ACC112 (cell line): ENCODE measurements at regions not wholly inside any gene's neighbourhood (a gene's known extent, or its start where the extent isn't known, plus 50 kb on each side); places are given as distances from the start of the nearest gene placed in this dataset.

Experiments used
- H2AFZ ChIP-seq: fragments of 200-600 bp; sonication (generic); one replicate; pipeline ENCODE4 v1.6.0; 2017; ENCODE audit warnings: antibody characterized with exemption, low read length; ENCODE audit not compliant: unreplicated experiment
- H3K27ac ChIP-seq: fragments of 200-600 bp; sonication (generic); 2 replicates; pipeline ENCODE4 v1.5.1; 2014; ENCODE audit warnings: low read depth, mild to moderate bottlenecking, antibody characterized with exemption, low read length, moderate library complexity
- H3K27me3 ChIP-seq: fragments of 200-600 bp; sonication (generic); 2 replicates; pipeline ENCODE4 v1.6.1; 2014; ENCODE audit warnings: mild to moderate bottlenecking, antibody characterized with exemption, low read length, moderate library complexity, mixed read lengths; ENCODE audit not compliant: insufficient read depth
- H3K36me3 ChIP-seq: fragments of 200-600 bp; sonication (generic); 2 replicates; pipeline ENCODE4 v1.6.1; 2016; ENCODE audit warnings: mild to moderate bottlenecking, antibody characterized with exemption, low read length, moderate library complexity, mixed read lengths; ENCODE audit not compliant: insufficient read depth
- H3K4me1 ChIP-seq: fragments of 200-600 bp; sonication (generic); one replicate; pipeline ENCODE4 v1.6.1; 2016; ENCODE audit warnings: low read length, mixed read lengths; ENCODE audit not compliant: insufficient read depth, unreplicated experiment, control insufficient read depth
- H3K4me3 ChIP-seq: fragments of 200-600 bp; sonication (generic); 2 replicates; pipeline ENCODE4 v1.5.1; 2014; ENCODE audit warnings: mild to moderate bottlenecking, low read depth, low read length
- H3K79me2 ChIP-seq: fragments of 200-600 bp; sonication (generic); one replicate; pipeline ENCODE4 v1.6.0; 2016; ENCODE audit warnings: low read length; ENCODE audit not compliant: control insufficient read depth, unreplicated experiment, insufficient read depth

- Histone ChIP-seq H3K27ac (no peak overlapping the region), H2AFZ (no peak overlapping the region), H3K4me1 (no peaks in the 10 kb centered on the region), H3K4me3 (no peak overlapping the region), H3K79me2 (no peaks in the 10 kb centered on the region), H3K27me3 (no peaks in the 10 kb centered on the region), H3K36me3 (no peaks in the 10 kb centered on the region)
Observed at GRCh38 chr22:49155039-49155769, 672.5 kb downstream of the BRD1 start.

DNA sequence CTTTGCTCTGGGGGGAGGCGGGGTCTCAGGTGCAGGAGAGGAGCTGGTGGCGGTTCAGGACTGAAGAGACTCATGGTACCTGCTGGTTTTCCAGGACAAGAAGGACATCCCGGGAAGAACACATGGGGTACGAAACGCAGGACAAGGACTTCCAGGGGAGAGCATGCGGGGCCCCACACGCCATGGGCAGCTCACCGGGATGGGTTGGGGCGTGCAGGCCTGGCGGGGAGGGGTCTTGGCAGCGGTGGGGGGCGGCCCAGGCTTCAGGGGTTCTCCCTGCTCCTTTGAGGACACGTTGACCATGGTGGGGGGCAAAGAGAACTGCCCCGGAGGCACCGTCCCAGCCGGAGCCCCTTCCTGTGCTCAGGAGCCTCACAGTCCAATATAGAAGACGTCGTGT lies 673.2 kb downstream of the BRD1 start:
- Histone ChIP-seq H3K36me3 (no peaks in the 10 kb centered on the region), H2AFZ (no peak overlapping the region), H3K79me2 (no peaks in the 10 kb centered on the region), H3K4me1 (no peaks in the 10 kb centered on the region), H3K4me3 (no peak overlapping the region), H3K27ac (no peak overlapping the region), H3K27me3 (no peaks in the 10 kb centered on the region)

DNA sequence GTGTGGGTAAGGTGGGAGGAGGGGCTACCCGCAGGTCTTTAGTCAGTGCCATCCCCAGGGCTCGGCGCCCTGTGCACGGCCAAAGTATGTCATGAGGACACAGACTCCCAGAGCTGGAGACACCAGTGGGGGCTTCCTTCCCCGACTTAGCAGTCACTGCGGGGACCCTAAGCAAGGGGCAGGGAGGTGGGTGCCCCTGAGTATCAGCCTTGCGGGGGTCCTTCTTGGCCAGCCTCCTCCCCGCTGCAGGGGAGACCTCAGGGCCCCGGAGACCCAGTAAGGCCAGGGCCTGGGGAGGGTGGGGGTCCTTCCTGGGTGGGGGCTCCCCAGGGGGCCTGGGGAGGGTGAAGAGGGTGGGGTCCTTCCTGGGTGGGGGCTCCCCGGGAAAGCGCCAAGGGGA lies 673.8 kb downstream of the BRD1 start:
- H3K4me1 ChIP-seq = no peaks in the 10 kb centered on the region

GRCh38 chr22:49152939-49153770 lies 674.5 kb downstream of the BRD1 start:
- Histone ChIP-seq H3K4me3 (no peak overlapping the region), H2AFZ (no peak overlapping the region), H3K4me1 (no peaks in the 10 kb centered on the region), H3K79me2 (no peaks in the 10 kb centered on the region), H3K27ac (no peak overlapping the region), H3K27me3 (no peaks in the 10 kb centered on the region), H3K36me3 (no peaks in the 10 kb centered on the region)

More for the DNA sequence above, 673.8 kb downstream of the BRD1 start:
- Histone ChIP-seq H3K27ac (no peak overlapping the region), H3K79me2 (no peaks in the 10 kb centered on the region), H2AFZ (no peak overlapping the region), H3K27me3 (no peaks in the 10 kb centered on the region), H3K36me3 (no peaks in the 10 kb centered on the region), H3K4me3 (no peak overlapping the region)

DNA sequence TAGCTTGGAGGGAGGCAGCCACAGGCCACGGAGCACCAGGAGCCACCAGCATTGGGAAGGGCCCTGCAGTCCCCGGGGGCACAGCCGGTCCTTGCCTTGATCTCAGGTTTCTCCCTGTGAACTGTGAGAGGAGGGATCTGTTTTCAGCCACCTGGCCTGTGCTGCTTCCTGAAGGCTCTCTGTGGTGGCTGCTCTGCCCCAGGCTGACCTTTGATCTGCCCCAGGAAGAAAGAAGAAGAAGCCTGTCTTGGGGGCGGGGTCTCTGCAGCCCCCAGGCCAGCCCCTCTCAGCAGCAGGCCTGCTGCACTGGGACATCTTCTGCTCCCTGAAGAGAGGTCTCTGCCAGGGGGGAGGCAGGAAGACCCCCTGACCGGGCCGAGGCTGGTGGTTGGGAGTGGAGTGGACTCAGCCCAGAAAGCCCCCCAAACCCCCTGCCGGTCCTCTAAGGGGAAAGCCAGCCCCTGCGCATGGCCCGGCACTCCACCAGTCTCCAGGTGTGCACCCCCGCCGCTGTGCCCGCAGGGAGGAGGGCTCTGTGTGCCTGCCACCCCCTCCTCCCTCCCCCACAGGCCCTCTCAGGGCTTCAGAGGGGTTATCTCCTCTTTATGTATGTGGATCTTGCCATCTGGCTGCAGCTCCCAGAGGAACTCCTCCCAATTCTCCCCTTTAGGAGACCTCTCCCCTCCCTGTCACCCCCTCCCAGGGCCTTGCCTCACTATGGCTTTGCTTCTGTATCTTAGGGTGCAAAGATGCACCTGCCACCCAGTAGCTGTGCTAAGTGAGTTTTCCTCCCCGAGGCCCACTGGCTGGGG lies 675.3 kb downstream of the BRD1 start:
- no peak overlapping the region for H3K27ac ChIP-seq
- H3K79me2 ChIP-seq = no peaks in the 10 kb centered on the region
- H3K4me3 ChIP-seq = no peak overlapping the region
- H3K4me1 ChIP-seq = no peaks in the 10 kb centered on the region
- no peaks in the 10 kb centered on the region for H3K36me3 ChIP-seq
- H3K27me3 ChIP-seq = no peaks in the 10 kb centered on the region
- H2AFZ ChIP-seq = no peak overlapping the region

DNA sequence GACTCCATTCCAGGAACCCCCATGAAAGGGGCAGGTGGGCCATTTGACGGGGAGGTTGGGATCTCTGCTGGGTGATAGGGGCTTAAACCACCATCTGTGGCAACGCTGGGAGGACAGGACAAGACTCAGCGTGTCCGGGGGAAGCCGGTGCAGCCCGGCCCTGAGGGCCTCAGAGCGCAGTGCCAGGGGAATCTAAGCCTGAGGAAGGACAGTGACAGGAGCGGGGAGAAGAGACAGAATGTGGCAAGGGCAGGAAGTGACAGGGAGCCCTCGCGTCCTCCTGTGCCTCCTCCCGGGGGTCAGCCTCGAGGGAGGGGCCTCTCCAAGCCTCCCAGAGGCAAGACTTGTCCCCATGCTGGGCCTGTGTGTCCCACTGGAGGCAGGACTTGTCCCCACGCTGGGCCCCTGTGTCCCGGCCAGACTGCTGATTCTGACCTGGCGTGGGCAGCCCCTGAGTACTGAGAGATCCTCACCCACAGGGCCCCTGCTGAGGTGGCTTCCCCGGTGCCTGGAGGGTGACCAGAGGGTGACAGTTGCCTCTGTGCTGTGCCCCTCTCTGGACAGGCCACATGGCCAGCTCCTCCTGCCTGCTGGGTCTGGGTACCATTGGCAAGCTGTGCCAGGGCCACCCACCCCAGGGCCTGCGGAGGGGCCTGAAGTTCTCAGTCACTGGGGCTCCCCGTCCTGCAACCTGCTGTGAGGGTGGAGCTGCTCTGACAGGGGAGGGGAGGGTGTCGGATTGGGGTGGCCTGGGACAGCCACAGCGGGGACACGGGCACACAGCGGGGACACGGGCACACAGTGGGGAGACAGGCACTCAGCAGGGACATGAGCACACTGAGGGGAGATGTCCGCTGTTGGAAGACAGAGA lies 676.2 kb downstream of the BRD1 start:
- no peaks in the 10 kb centered on the region for H3K36me3 ChIP-seq
- no peak overlapping the region for H3K27ac ChIP-seq
- H2AFZ ChIP-seq = no peak overlapping the region
- no peaks in the 10 kb centered on the region for H3K27me3 ChIP-seq
- no peak overlapping the region for H3K4me3 ChIP-seq
- H3K79me2 ChIP-seq = no peaks in the 10 kb centered on the region
- H3K4me1 ChIP-seq = no peaks in the 10 kb centered on the region

DNA sequence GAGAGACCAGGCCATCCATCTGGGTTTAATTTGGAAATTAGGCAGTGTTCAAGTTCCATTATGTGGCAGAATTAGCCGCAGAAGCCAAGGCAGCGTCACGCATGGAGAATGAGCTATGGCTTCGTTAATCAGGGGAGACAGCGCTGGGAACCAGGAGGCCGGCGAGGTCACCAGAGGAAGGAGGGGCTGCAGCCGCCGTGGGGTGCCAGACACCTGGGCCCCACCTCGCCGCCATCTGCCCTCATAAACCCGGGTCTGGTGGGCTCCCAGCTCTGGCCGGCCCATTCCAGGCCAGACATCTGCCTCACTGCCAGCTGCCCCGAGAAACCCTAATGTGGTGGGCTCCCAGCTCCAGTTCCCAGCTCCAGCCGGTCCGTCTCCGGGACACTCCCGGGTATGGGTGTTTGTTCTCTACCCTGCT lies 676.9 kb downstream of the BRD1 start:
- H3K36me3 ChIP-seq = no peaks in the 10 kb centered on the region
- H3K4me1 ChIP-seq = no peaks in the 10 kb centered on the region
- no peak overlapping the region for H2AFZ ChIP-seq
- H3K79me2 ChIP-seq = no peaks in the 10 kb centered on the region
- H3K27ac ChIP-seq = no peak overlapping the region
- no peaks in the 10 kb centered on the region for H3K27me3 ChIP-seq
- no peak overlapping the region for H3K4me3 ChIP-seq

DNA sequence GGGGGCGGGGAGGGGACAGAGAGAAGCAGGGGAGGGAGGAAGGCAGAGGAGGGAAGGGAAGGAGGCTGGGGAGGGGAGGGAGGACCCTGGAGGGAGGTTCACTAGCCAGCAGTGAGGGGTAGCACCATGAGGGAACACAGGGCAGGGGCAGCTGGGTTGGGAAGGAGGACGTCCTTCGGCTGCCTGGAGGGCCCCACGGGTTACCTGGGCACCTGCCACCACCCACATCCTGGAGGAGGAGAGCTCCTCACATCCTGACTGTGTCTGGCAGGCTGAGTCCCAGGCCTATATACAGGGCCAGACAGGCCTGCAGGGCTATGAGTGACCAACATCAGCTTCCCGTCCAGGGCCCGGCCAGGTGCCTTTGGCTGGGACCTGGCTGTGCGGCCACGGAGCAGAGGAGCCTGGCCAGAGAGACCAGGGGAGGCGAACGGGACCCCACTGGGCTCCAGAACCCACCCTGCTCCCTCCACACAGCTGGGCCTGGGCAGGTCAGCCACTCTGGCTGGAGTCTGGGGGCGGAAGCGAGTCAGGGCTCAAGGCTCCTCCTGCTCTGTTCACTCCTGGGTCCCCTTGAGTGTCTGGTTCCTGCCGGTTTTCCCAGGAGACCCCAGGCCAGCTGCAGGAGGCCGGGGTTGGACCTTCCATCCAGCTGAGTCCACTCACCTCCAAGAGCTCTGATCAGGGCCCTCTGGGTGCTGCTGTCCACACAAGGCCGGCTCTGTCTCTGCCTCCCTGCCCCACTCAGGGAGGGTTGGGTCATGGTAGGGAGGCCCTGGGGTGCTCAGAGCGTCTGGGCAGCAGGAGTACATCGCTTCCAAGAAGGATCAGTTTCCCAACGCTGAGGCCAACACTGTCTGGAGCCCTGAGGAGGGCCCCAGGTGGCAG lies 677.7 kb downstream of the BRD1 start:
- Histone ChIP-seq H3K4me1 (no peaks in the 10 kb centered on the region), H3K27me3 (no peaks in the 10 kb centered on the region), H3K27ac (no peak overlapping the region), H2AFZ (no peak overlapping the region), H3K36me3 (no peaks in the 10 kb centered on the region), H3K4me3 (no peak overlapping the region), H3K79me2 (no peaks in the 10 kb centered on the region)

DNA sequence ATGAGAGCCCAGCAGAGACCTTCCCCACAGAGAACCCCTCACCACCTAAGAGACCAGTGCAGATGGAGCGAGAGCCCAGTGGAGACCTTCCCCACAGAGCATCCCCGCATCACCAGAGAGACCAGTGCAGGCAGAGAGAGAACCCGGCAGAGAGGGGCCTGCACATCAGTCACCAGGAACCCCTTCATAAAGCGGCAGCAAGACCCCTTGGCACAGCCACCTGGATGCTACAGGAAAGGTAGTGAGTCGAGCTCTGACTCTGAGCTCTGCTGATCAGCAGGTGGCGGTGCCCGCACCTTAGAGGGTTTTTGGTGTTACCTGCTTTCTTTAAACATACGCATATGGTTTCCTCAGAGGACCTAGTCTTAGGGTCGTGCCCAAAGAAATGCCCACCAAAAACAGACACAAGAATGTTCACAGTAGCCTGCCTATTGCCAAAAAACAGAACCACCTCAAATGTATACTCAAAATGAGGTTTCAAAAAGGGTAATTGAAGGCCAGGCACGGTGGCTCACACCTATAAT lies 678.7 kb downstream of the BRD1 start:
- no peaks in the 10 kb centered on the region for H3K4me1 ChIP-seq
- H3K36me3 ChIP-seq = no peaks in the 10 kb centered on the region
- H3K27ac ChIP-seq = no peak overlapping the region
- no peak overlapping the region for H3K4me3 ChIP-seq
- no peak overlapping the region for H2AFZ ChIP-seq
- H3K79me2 ChIP-seq = no peaks in the 10 kb centered on the region
- no peaks in the 10 kb centered on the region for H3K27me3 ChIP-seq
